RWPE2 (cell line): ENCODE measurements at regions not wholly inside any gene's neighbourhood (a gene's known extent, or its start where the extent isn't known, plus 50 kb on each side); places are given as distances from the start of the nearest gene placed in this dataset.

Experiments
- ATAC-seq: fragments of 200-7000 bp; cut with Tn5 transposase; 3 replicates; pipeline ENCODE4 v1.9.1; 2021; ENCODE audit warnings: low read depth
- DNase-seq: peaks from one replicate; pipeline ENCODE4 v3.0.0-alpha.2; 2020; ENCODE audit warnings: low spot score
- H3K27ac ChIP-seq: fragments of 450-650 bp; 2 replicates; pipeline ENCODE4 v1.5.1; 2017; ENCODE audit warnings: mild to moderate bottlenecking; ENCODE audit not compliant: poor library complexity, severe bottlenecking
- H3K27me3 ChIP-seq: fragments of 250-450 bp; sonication (Bioruptor Pico); 2 replicates; pipeline ENCODE4 v1.5.1; 2021; ENCODE audit warnings: mild to moderate bottlenecking, moderate library complexity; ENCODE audit not compliant: insufficient read depth, poor library complexity, severe bottlenecking
- H3K36me3 ChIP-seq: fragments of 250-450 bp; sonication (Bioruptor Pico); 2 replicates; pipeline ENCODE4 v1.5.1; 2020; ENCODE audit warnings: low read depth, mild to moderate bottlenecking, moderate library complexity
- H3K4me1 ChIP-seq: fragments of 250-450 bp; sonication (Bioruptor Pico); 2 replicates; pipeline ENCODE4 v1.5.1; 2021; ENCODE audit warnings: mild to moderate bottlenecking, moderate library complexity; ENCODE audit not compliant: insufficient read depth, poor library complexity, severe bottlenecking
- H3K4me3 ChIP-seq: fragments of 250-450 bp; sonication (Bioruptor Pico); 2 replicates; pipeline ENCODE4 v1.5.1; 2021; ENCODE audit warnings: mild to moderate bottlenecking, moderate library complexity; ENCODE audit not compliant: severe bottlenecking
- H3K9me3 ChIP-seq: fragments of 250-450 bp; sonication (Bioruptor Pico); 2 replicates; pipeline ENCODE4 v1.5.1; 2021; ENCODE audit warnings: mild to moderate bottlenecking, moderate library complexity; ENCODE audit not compliant: severe bottlenecking
- TF ChIP-seq, protein P1 (sequence below): fragments of 450-650 bp; IDR thresholded peaks from one replicate; pipeline ENCODE4 v1.5.1; 2017; ENCODE audit warnings: mild to moderate bottlenecking, moderate library complexity; ENCODE audit not compliant: poor library complexity, severe bottlenecking

GRCh38 chr3:90134090-90134489 lies 1026.7 kb downstream of the EPHA3 start:
- no peak for DNase-seq
- ATAC-seq: no peak
- Histone ChIP-seq H3K4me1 (no peaks in the 10 kb centered on the region), H3K27me3 (no peaks in the 10 kb centered on the region), H3K36me3 (no peaks in the 10 kb centered on the region), H3K9me3 (no peaks in the 10 kb centered on the region), H3K4me3 (no peak overlapping the region), H3K27ac (no peak overlapping the region)
- TF ChIP-seq, protein P1, sequence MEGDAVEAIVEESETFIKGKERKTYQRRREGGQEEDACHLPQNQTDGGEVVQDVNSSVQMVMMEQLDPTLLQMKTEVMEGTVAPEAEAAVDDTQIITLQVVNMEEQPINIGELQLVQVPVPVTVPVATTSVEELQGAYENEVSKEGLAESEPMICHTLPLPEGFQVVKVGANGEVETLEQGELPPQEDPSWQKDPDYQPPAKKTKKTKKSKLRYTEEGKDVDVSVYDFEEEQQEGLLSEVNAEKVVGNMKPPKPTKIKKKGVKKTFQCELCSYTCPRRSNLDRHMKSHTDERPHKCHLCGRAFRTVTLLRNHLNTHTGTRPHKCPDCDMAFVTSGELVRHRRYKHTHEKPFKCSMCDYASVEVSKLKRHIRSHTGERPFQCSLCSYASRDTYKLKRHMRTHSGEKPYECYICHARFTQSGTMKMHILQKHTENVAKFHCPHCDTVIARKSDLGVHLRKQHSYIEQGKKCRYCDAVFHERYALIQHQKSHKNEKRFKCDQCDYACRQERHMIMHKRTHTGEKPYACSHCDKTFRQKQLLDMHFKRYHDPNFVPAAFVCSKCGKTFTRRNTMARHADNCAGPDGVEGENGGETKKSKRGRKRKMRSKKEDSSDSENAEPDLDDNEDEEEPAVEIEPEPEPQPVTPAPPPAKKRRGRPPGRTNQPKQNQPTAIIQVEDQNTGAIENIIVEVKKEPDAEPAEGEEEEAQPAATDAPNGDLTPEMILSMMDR: no peak

DNA sequence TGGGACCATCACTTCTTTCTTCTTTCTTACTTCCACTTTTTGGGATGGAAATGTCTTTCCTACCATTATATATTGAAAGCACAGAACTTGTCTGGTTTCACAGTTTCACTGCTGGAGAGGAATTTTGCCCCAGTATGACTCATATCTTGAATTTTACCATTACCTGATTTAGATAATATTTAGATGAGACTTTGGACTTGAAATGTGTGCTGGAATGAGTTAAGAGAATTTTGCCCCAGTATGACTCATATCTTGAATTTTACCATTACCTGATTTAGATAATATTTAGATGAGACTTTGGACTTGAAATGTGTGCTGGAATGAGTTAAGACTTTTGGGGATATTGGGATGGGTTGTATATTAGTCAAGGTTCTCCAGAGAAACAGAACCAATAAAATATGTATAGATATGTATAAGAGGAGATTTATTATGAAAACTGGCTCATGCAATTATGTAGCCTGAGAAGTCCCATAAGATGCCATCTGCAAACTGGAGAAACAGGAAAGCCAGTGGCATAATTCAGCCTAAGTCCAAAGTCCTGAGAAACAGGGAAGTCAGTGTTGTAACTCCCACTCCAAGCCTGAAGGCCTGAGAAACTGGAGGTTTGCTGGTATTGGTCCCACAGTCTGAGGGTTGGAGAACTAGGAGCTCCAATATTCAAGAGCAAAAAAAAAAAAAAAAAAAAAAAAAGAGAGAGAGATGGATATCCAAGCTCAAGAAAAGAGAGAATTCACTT lies 1029.2 kb downstream of the EPHA3 start:
- Histone ChIP-seq H3K36me3 (no peaks in the 10 kb centered on the region), H3K4me3 (no peak overlapping the region), H3K27me3 (no peaks in the 10 kb centered on the region), H3K4me1 (no peaks in the 10 kb centered on the region), H3K9me3 (no peaks in the 10 kb centered on the region), H3K27ac (no peak overlapping the region)
- ATAC-seq (no peak), DNase-seq (no peak)
- TF ChIP-seq, protein P1: no peak

DNA sequence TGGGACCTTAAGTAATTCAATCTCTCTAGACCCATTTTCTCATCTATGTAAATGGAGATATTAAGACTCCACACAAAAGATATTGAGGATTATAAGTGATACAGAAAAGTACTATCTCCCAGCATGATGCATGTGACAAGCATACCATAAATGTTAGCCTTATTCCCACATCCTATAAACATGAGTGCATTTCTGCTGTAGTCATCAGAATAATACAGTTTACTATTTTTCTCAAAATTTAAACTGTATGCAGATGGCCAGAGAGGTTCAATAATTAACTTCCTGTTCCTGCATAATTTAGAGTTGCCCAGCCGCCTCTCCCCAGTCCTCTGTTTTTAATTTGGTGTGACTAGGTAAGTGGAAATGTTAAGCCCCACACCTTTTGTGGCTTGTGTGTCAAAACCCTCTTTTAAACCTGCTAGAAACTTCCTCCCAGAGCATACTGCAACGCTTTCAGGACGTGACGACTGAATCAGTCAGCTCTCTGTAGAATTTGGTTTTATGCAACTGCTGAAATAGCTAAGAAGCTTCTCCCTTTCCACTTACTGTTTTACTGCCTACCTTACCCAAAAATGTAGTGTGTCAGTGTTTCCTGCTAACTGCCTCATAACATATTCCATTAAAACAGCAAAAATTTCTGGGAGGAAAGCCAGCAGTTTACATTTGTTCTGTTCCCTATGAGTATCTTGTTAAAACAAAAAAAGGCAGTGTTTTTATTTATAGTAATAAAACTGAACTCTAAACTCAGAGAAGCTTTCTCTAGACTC lies 1037.9 kb downstream of the EPHA3 start:
- no peaks in the 10 kb centered on the region for H3K27me3 ChIP-seq
- H3K4me3 ChIP-seq: no peak overlapping the region
- no peaks in the 10 kb centered on the region for H3K4me1 ChIP-seq
- ATAC-seq: no peak
- no peaks in the 10 kb centered on the region for H3K36me3 ChIP-seq
- no peak overlapping the region for H3K27ac ChIP-seq
- TF ChIP-seq, protein P1: no peak
- no peaks in the 10 kb centered on the region for H3K9me3 ChIP-seq
- no peak for DNase-seq

- TF ChIP-seq, protein P1: no peak
- no peaks in the 10 kb centered on the region for H3K4me1 ChIP-seq
- ATAC-seq (no peak), DNase-seq (no peak)
- H3K36me3 ChIP-seq: no peaks in the 10 kb centered on the region
- H3K27ac ChIP-seq: no peak overlapping the region
- H3K27me3 ChIP-seq: no peaks in the 10 kb centered on the region
- H3K9me3 ChIP-seq: no peaks in the 10 kb centered on the region
- H3K4me3 ChIP-seq: no peak overlapping the region
These were observed 1072.7 kb downstream of the EPHA3 start for GRCh38 chr3:90180096-90180495.

- Histone ChIP-seq H3K9me3 (no peaks in the 10 kb centered on the region), H3K36me3 (no peaks in the 10 kb centered on the region), H3K27me3 (no peaks in the 10 kb centered on the region), H3K4me3 (no peak overlapping the region), H3K4me1 (no peaks in the 10 kb centered on the region), H3K27ac (no peak overlapping the region)
- ATAC-seq (no peak), DNase-seq (no peak)
- TF ChIP-seq, protein P1: no peak
These were observed 1073.1 kb downstream of the EPHA3 start for GRCh38 chr3:90180543-90180942.
